Neural cell (in vitro differentiated cells): ENCODE measurements at regions not wholly inside any gene's neighbourhood (a gene's known extent, or its start where the extent isn't known, plus 50 kb on each side); places are given as distances from the start of the nearest gene placed in this dataset.

Source experiments
- H2AFZ ChIP-seq: fragments of 200-600, 300-800 bp; sonication (generic), shearing (Covaris generic); 2 replicates; pipeline ENCODE4 v1.6.0; 2014; ENCODE audit warnings: low read depth, mild to moderate bottlenecking, antibody characterized with exemption, low read length, moderate library complexity
- H3F3A ChIP-seq: fragments of 200-600 bp; shearing (Covaris generic); 2 replicates; pipeline ENCODE4 v1.6.1; 2016; ENCODE audit warnings: mild to moderate bottlenecking, moderate library complexity, mixed read lengths, antibody characterized with exemption, low read length; ENCODE audit not compliant: insufficient read depth, poor library complexity, severe bottlenecking
- H3K27ac ChIP-seq: fragments of 200-600, 300-800 bp; sonication (generic), shearing (Covaris generic); 2 replicates; pipeline ENCODE4 v1.5.1; 2014; ENCODE audit warnings: mild to moderate bottlenecking, low read length, moderate library complexity
- H3K27me3 ChIP-seq: fragments of 300-800, 200-600 bp; sonication (generic), shearing (Covaris generic); 2 replicates; pipeline ENCODE4 v1.6.0; 2014; ENCODE audit warnings: mild to moderate bottlenecking, low read depth, low read length, moderate library complexity; ENCODE audit not compliant: insufficient read depth
- H3K36me3 ChIP-seq: fragments of 300-800, 200-600 bp; sonication (generic), shearing (Covaris generic); 2 replicates; pipeline ENCODE4 v1.5.1; 2014; ENCODE audit warnings: mild to moderate bottlenecking, antibody characterized with exemption, low read length, moderate library complexity; ENCODE audit not compliant: insufficient read depth
- H3K4me2 ChIP-seq: fragments of 300-800, 200-600 bp; sonication (generic), shearing (Covaris generic); 2 replicates; pipeline ENCODE4 v1.6.0; 2014; ENCODE audit warnings: mild to moderate bottlenecking, low read length
- H3K4me3 ChIP-seq: fragments of 300-800, 200-600 bp; sonication (generic), shearing (Covaris generic); 2 replicates; pipeline ENCODE4 v1.5.1; 2014; ENCODE audit warnings: mild to moderate bottlenecking, low read length, moderate library complexity
- H3K79me2 ChIP-seq: fragments of 200-600 bp; shearing (Covaris generic); replicated peaks from 2 replicates; pipeline ENCODE4 v1.6.0; 2014; ENCODE audit warnings: mild to moderate bottlenecking, low read length, moderate library complexity; ENCODE audit not compliant: insufficient read depth
- H3K9ac ChIP-seq: fragments of 300-800, 200-600 bp; sonication (generic), shearing (Covaris generic); 2 replicates; pipeline ENCODE4 v1.6.1; 2016; ENCODE audit warnings: mild to moderate bottlenecking, low read length, mixed read lengths
- H3K9me2 ChIP-seq: fragments of 200-600 bp; shearing (Covaris generic); 2 replicates; pipeline ENCODE4 v1.6.1; 2016; ENCODE audit warnings: mild to moderate bottlenecking, low read length, mixed read lengths; ENCODE audit not compliant: insufficient read depth
- H3K9me3 ChIP-seq: fragments of 200-600, 300-800 bp; sonication (generic), shearing (Covaris generic); 2 replicates; pipeline ENCODE4 v1.6.1; 2016; ENCODE audit warnings: mild to moderate bottlenecking, mixed run types, low read length, moderate library complexity, mixed read lengths
- H4K20me1 ChIP-seq: fragments of 200-600 bp; shearing (Covaris generic); 2 replicates; pipeline ENCODE4 v1.6.1; 2016; ENCODE audit warnings: mild to moderate bottlenecking, mixed run types; ENCODE audit not compliant: insufficient read depth
- CTCF ChIP-seq: fragments of 450-650 bp; IDR thresholded peaks from 2 replicates; pipeline ENCODE4 v1.5.1; 2014; ENCODE audit warnings: antibody characterized with exemption, mild to moderate bottlenecking, moderate library complexity; ENCODE audit not compliant: poor library complexity, severe bottlenecking
- EP300 ChIP-seq: fragments of 450-650 bp; conservative IDR thresholded peaks from 2 replicates; pipeline ENCODE4 v1.6.1; 2014; ENCODE audit warnings: antibody characterized with exemption, mild to moderate bottlenecking, moderate library complexity; ENCODE audit not compliant: poor library complexity, severe bottlenecking
- EZH2 ChIP-seq: fragments of 200-600, 300-800 bp; shearing (Covaris generic), sonication (generic); IDR thresholded peaks from 2 replicates; pipeline ENCODE4 v1.6.1; 2014; ENCODE audit warnings: antibody characterized with exemption, low read length, borderline replicate concordance, mild to moderate bottlenecking; ENCODE audit not compliant: insufficient read depth, poor library complexity, severe bottlenecking
- MXI1 ChIP-seq: fragments of 450-650 bp; conservative IDR thresholded peaks from 2 replicates; pipeline ENCODE4 v1.6.1; 2014; ENCODE audit warnings: antibody characterized with exemption, mild to moderate bottlenecking; ENCODE audit not compliant: poor library complexity, severe bottlenecking
- POLR2AphosphoS5 ChIP-seq: IDR thresholded peaks from 2 replicates; pipeline ENCODE4 v1.6.1; 2012
- RAD21 ChIP-seq: fragments of 450-650 bp; conservative IDR thresholded peaks from 2 replicates; pipeline ENCODE4 v1.6.1; 2014; ENCODE audit warnings: antibody characterized with exemption, mild to moderate bottlenecking, moderate library complexity
- REST ChIP-seq: IDR thresholded peaks from 2 replicates; pipeline ENCODE4 v1.6.1; 2012; ENCODE audit warnings: borderline replicate concordance
- SMC3 ChIP-seq: fragments of 450-650 bp; conservative IDR thresholded peaks from 2 replicates; pipeline ENCODE4 v1.6.1; 2014; ENCODE audit warnings: antibody characterized with exemption, mild to moderate bottlenecking, moderate library complexity; ENCODE audit not compliant: poor library complexity
- TAF1 ChIP-seq: IDR thresholded peaks from 2 replicates; pipeline ENCODE4 v1.6.1; 2012; ENCODE audit warnings: low read depth

- Histone ChIP-seq H3K36me3 (no peaks in the 10 kb centered on the region), H3K4me3 (no peak overlapping the region), H3K27me3 (no peaks in the 10 kb centered on the region), H3K79me2 (no peaks in the 10 kb centered on the region), H3K4me2 (no peak overlapping the region), H2AFZ (no peak overlapping the region), H4K20me1 (no peaks in the 10 kb centered on the region), H3K9ac (no peak overlapping the region), H3K27ac (no peak overlapping the region), H3K9me3 (no peaks in the 10 kb centered on the region), H3K9me2 (no peaks in the 10 kb centered on the region), H3F3A (no peaks in the 10 kb centered on the region)
- TF ChIP-seq EP300 (no peak), MXI1 (no peak), SMC3 (no peak), EZH2 (no peak), CTCF (no peak), TAF1 (no peak), REST (no peak), RAD21 (no peak), POLR2AphosphoS5 (no peak)
Observed at GRCh38 chr6:50236164-50236563, 186.4 kb upstream of the DEFB112 start.

- Histone ChIP-seq H3K79me2 (no peaks in the 10 kb centered on the region), H3K27me3 (no peaks in the 10 kb centered on the region), H2AFZ (no peak overlapping the region), H3K36me3 (no peaks in the 10 kb centered on the region), H3K9me3 (no peaks in the 10 kb centered on the region), H4K20me1 (no peaks in the 10 kb centered on the region), H3K4me3 (no peak overlapping the region), H3K9ac (no peak overlapping the region), H3K9me2 (no peaks in the 10 kb centered on the region), H3F3A (no peaks in the 10 kb centered on the region), H3K27ac (no peak overlapping the region), H3K4me2 (no peak overlapping the region)
- no peak for TF ChIP-seq RAD21
- TF ChIP-seq REST: no peak
- TF ChIP-seq EP300: no peak
- TF ChIP-seq CTCF: no peak
- TF ChIP-seq TAF1: no peak
- no peak for TF ChIP-seq POLR2AphosphoS5
- TF ChIP-seq SMC3: no peak
- TF ChIP-seq EZH2: no peak
- TF ChIP-seq MXI1: no peak
Observed at GRCh38 chr6:50239853-50240252, 190.1 kb upstream of the DEFB112 start.
